Tongue (tissue), 1 donor: ENCODE measurements at regions not wholly inside any gene's neighbourhood (a gene's known extent, or its start where the extent isn't known, plus 50 kb on each side); places are given as distances from the start of the nearest gene placed in this dataset.
"Not testable (repeated sequence)": the region's sequence is repeated elsewhere in the genome, so short reads cannot be mapped to it uniquely, and the experiment has no call there.

ENCODE experiments used
- DNase-seq: peaks from one replicate; pipeline ENCODE4 v3.0.0-alpha.2; 2015

- DNase-seq = peak; percentile 13
Observed at GRCh38 chrX:138858951-138859350, 147.4 kb upstream of the FGF13 start.

GRCh38 chrX:138858438-138858837, 146.9 kb upstream of the FGF13 start:
- DNase-seq = no peak

- no peak for DNase-seq
Observed at GRCh38 chrX:138856881-138857604, 145.5 kb upstream of the FGF13 start.

GRCh38 chrX:138853936-138854335, 142.4 kb upstream of the FGF13 start:
- DNase-seq = peak; percentile 52

- DNase-seq = no peak
Observed at GRCh38 chrX:138849521-138849920, 138.0 kb upstream of the FGF13 start.

- DNase-seq = peak; percentile 29
Observed at GRCh38 chrX:138847930-138848329, 136.4 kb upstream of the FGF13 start.

GRCh38 chrX:138845786-138846185, 134.3 kb upstream of the FGF13 start:
- DNase-seq = no peak

GRCh38 chrX:138807400-138807799, 95.9 kb upstream of the FGF13 start:
- not testable (repeated sequence) for DNase-seq

- DNase-seq = no peak
Observed at GRCh38 chrX:138794246-138794645, 82.7 kb upstream of the FGF13 start.

- DNase-seq = no peak
Observed at GRCh38 chrX:138791551-138791950, 80.0 kb upstream of the FGF13 start.

GRCh38 chrX:138788771-138789170, 77.3 kb upstream of the FGF13 start:
- no peak for DNase-seq

- DNase-seq = not testable (repeated sequence)
Observed at GRCh38 chrX:138778576-138778909, 67.0 kb upstream of the FGF13 start.

- DNase-seq = not testable (repeated sequence)
Observed at GRCh38 chrX:138777908-138778575, 66.5 kb upstream of the FGF13 start.

GRCh38 chrX:138777230-138777629, 65.7 kb upstream of the FGF13 start:
- no peak for DNase-seq

GRCh38 chrX:138775517-138775916, 64.0 kb upstream of the FGF13 start:
- DNase-seq = peak; percentile 54

- no peak for DNase-seq
Observed at GRCh38 chrX:138771047-138771446, 59.5 kb upstream of the FGF13 start.

- no peak for DNase-seq
Observed at GRCh38 chrX:138769918-138770317, 58.4 kb upstream of the FGF13 start.

GRCh38 chrX:138765051-138765450, 53.5 kb upstream of the FGF13 start:
- no peak for DNase-seq

- no peak for DNase-seq
Observed at GRCh38 chrX:138763761-138764160, 52.2 kb upstream of the FGF13 start.

GRCh38 chrX:138761380-138761779, 49.9 kb upstream of the FGF13 start:
- no peak for DNase-seq
